ENCODE measurements at regions not wholly inside any gene's neighbourhood (a gene's known extent, or its start where the extent isn't known, plus 50 kb on each side); places are given as distances from the start of the nearest gene placed in this dataset.

DNA sequence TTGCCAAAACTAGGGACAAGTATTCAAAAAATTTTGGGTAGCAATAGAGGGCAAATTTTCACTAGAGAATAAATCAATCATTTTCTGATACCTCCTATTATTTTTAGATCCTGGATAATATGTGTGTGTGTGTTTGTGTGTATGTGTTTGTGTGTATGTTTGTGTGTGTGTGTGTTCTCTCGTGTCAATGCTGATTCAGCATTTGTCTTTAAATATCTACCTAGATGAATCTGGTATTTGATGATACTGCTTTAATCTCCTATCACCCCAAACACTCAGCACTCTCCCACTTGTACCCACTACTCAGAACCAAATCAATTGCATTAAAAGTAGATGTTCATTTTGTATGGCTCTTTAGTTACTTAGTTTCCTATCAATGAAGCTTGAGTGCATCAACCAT is 101.3 kb upstream of the NPFFR2 start:
- Histone ChIP-seq H3K27me3 (replicated peaks in 1 of 4; ENCODE audit: control insufficient read depth in 3 of 4, extremely low read depth in 1 of 4, insufficient read depth in 3 of 4, low read length in 3 of 4) (no peaks in the 10 kb centered on the region), H3K56ac (replicated peaks; ENCODE audit: insufficient read length, low read depth, low read length) (no peak overlapping the region), H2BK5ac (ENCODE audit: low read depth, low read length) (no peak overlapping the region), H2BK12ac (ENCODE audit: low read depth, low read length) (no peak overlapping the region), H3K27ac (ENCODE audit: low read depth, low read length) (no peak overlapping the region), H3K18ac (ENCODE audit: extremely low read depth, low read length) (no peak overlapping the region), H2AFZ (ENCODE audit: low read length) (no peak overlapping the region), H3K9ac (replicated peaks in 1 of 4; ENCODE audit: extremely low read depth in 1 of 4, low read depth in 3 of 4, low read length in 3 of 4) (no peak overlapping the region), H4K20me1 (replicated peaks in 1 of 2; ENCODE audit: control insufficient read depth in 1 of 2, insufficient read depth in 2 of 2, low read length in 2 of 2) (no peaks in the 10 kb centered on the region), H2BK120ac (replicated peaks; ENCODE audit: low read depth, low read length) (no peak overlapping the region), H3K4ac (replicated peaks; ENCODE audit: insufficient read length, low read depth, low read length) (no peak overlapping the region), H3K23ac (ENCODE audit: insufficient read length) (no peak overlapping the region), H3K4me1 (replicated peaks in 1 of 4; ENCODE audit: control insufficient read depth in 3 of 4, insufficient read depth in 4 of 4, low read length in 3 of 4) (no peaks in the 10 kb centered on the region), H2BK20ac (ENCODE audit: low read length) (no peak overlapping the region), H3K23me2 (ENCODE audit: low read depth, low read length) (no peaks in the 10 kb centered on the region), H3K79me2 (ENCODE audit: control insufficient read depth in 1 of 2, insufficient read depth in 2 of 2, low read length in 2 of 2) (no peaks in the 10 kb centered on the region), H3K4me3 (ENCODE audit: extremely low read depth in 1 of 4, insufficient read depth in 2 of 4, low read depth in 3 of 4, low read length in 4 of 4) (no peak overlapping the region), H2BK15ac (ENCODE audit: low read length) (no peak overlapping the region), H3K36me3 (ENCODE audit: control insufficient read depth in 2 of 4, insufficient read depth in 4 of 4, low read length in 3 of 4) (no peaks in the 10 kb centered on the region), H4K5ac (ENCODE audit: insufficient read length, low read depth, low read length) (no peak overlapping the region), H3K79me1 (ENCODE audit: low read depth, low read length) (no peaks in the 10 kb centered on the region), H4K91ac (replicated peaks; ENCODE audit: insufficient read length, low read length) (no peak overlapping the region), H3K14ac (ENCODE audit: insufficient read length) (no peak overlapping the region), H2AK5ac (ENCODE audit: low read depth, low read length) (no peak overlapping the region), H3K4me2 (ENCODE audit: insufficient read depth in 1 of 2, low read depth in 2 of 2, low read length in 2 of 2) (no peak overlapping the region), H4K8ac (ENCODE audit: extremely low read depth, insufficient read depth, low read length) (no peak overlapping the region), H3K9me3 (ENCODE audit: insufficient read depth in 2 of 2, low read depth in 1 of 2, low read length in 1 of 2) (no peaks in the 10 kb centered on the region)
- POLR2A ChIA-PET (ENCODE audit: partially characterized antibody) = no interaction called here
- TF ChIP-seq MAFK (IDR thresholded peaks at IDR 0.05; ENCODE audit: low read depth, low read length) = peak; percentile 34; the same call in 1 of the 2 replicates
- TF ChIP-seq TAF1 (IDR thresholded peaks at IDR 0.05; ENCODE audit: low read depth, low read length) = no peak
- DNase-seq (ENCODE audit: low read depth in 1 of 2, low spot score in 2 of 2) (no peak), FAIRE-seq (no peak)
- CTCF ChIA-PET (ENCODE audit: partially characterized antibody) = no interaction called here
- WGBS, 2 experiments (ENCODE audit: extremely low coverage in 1 of 2, insufficient coverage in 1 of 2, insufficient read length in 1 of 2, insufficient replicate concordance in 2 of 2, low coverage in 1 of 2, low lambda C conversion rate in 2 of 2, missing lambda C conversion rate in 1 of 2) = 96% methylated on average over 1 of the region's 1 CpG; no CpG with 5 or more reads in 1 of the 2 experiments
